GM10847 (cell line): ENCODE measurements at regions not wholly inside any gene's neighbourhood (a gene's known extent, or its start where the extent isn't known, plus 50 kb on each side); places are given as distances from the start of the nearest gene placed in this dataset.

Experiments
- POLR2A ChIP-seq: IDR thresholded peaks from 2 replicates; pipeline ENCODE4 v1.6.1; 2011; ENCODE audit not compliant: insufficient read length; ENCODE audit errors: extremely low read depth

DNA sequence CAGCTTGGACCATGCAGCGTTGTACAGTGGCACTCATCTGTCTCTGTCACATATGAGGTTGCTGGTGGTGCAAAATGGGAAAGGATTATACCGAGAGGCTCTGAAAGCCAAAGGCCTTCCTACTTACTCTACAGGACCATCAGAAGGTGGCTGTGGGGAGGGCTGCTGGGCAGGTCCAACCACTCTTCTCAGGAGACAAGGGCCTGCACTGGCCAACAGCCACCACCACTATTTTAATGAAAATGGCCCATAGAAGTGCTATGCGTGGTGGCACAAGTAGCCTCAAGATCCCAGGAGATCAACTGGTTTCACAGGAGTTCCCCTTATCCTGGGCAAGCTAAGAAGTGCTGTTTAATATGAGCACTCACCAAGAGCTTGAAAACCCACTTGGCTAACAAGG lies 52.3 kb downstream of the MRPL57 start:
- no peak for TF ChIP-seq POLR2A

DNA sequence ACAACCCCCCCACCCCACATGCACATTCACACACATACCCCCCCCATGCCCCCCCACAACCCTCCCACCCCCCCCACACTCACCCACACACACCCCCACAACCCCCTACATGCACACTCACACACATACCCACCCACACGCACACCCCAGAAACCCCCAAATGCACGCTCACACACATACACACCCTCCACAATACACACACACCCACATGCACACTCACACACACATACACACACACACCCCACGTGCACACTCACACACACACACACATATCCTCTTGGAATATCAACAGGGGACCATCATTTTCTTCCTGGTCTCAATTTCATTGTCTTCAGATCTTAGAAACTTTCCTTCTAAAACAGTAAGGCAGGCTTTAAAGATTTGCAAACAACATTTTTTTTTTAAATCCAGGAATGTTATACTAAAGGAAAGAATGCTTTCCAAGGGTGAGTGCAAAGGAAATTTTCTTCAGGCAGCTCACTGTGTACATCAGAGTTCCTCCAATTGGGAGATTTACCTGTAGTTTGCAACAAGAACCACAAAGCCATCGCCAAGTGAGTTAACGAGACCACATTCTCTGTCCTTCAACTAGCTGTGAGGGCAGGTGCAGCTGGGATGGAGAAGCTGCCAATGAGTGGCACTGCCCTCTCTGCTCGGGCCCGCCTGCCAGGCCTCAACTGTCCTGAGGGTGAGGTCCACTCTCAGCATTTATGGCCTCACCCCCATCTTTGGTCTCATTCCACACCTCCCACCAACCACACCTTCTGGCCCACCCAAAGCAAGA lies 53.0 kb downstream of the MRPL57 start:
- no peak for TF ChIP-seq POLR2A

DNA sequence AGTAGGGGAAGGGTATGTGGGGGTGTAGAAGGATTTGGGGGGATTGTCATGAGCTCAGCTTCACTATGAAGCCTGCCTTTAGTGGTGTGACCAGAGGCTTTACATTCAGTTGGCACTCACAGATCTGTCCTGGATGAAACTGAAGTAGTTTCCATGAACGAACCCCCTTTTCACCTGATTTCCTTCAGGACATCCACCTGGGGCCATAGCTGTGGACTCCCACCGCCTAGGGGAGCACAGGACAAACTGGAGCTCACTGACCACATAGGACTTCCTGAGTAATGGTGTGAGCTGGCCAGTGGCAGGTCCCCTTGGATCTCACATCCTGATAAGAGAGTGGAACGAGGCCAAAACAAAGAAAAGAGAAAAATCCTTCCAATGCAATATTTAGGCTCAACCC lies 54.1 kb downstream of the MRPL57 start:
- no peak for TF ChIP-seq POLR2A

DNA sequence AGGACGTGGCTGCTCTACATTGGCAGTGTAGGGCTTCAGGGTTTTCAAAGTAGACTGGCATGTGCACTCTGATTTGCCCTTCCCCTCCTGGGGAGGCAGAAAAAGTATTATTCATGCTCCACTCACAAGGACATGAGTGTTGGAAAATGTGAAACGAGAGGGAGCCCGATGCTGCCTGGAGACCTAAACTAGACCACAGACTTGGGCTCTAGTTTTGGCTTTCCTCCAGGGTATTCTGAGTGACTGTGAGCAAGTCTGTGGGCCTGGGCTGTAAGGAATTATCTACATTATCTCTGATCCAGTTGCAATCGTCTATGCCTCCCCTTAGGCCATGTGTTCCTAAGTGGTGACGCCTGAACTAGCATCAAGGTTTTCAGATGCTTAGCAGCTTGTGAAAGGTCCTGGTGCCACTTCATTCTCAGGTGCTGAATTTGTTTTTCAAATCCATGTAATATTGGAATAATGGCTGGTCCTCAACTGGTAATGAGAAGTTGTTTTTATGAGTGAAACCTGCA lies 55.0 kb downstream of the MRPL57 start:
- no peak for TF ChIP-seq POLR2A

DNA sequence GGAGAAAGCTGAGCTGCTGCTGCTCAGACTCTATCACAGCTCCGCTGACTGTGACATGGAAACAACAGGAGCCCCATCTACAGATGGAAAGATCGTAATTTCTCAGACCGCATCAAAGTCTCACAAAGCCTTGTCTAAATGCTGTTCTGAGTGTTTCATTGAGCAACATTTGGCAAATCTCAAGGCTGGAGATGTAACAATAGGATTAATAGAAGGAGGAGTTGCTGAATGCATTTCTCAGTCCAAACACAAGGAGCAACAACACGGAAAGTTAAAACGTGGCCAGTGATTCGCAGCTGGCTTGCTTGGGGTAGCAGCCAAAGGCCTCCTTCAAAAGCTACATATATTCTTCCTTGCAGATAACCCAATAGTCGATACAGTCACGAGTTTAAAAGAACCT lies 55.7 kb downstream of the MRPL57 start:
- TF ChIP-seq POLR2A: no peak

DNA sequence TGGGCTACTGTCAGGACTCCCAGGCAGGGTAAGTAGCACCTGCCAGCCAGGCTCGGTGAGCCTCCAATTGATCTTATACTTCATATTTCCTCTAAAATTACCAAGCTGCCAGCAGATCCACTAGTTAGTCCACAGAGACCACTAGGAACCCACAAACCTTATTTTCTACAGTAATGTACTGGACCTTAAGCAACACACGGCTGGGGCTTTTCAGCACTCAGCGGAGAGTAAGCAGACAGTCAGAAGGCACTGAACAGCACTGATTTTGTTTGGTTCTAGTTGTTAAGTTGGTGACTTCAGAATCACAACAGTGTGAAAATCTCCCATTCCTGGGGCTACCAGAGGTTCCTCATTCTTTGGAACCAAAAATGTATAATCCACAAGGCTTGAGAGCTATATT lies 56.1 kb downstream of the MRPL57 start:
- no peak for TF ChIP-seq POLR2A

DNA sequence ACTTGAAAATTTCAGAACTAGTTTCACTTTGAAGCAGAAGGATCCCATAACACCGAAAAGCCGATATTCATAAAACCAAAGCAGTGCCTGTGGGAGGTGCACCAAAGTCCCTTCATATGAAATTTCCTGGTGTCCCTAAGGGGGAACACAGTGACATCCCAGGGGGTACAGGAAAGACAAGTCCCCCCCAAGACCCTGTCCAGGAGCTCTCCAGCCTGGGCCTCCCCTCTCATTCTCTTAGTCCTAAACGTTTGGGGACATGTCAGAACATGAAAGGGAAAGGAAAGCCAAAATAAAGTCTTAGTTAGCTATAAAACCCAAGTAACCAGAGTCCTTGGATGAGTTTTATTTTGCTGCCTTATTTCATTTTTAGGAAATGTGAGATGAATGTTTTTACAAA lies 56.6 kb downstream of the MRPL57 start:
- no peak for TF ChIP-seq POLR2A

DNA sequence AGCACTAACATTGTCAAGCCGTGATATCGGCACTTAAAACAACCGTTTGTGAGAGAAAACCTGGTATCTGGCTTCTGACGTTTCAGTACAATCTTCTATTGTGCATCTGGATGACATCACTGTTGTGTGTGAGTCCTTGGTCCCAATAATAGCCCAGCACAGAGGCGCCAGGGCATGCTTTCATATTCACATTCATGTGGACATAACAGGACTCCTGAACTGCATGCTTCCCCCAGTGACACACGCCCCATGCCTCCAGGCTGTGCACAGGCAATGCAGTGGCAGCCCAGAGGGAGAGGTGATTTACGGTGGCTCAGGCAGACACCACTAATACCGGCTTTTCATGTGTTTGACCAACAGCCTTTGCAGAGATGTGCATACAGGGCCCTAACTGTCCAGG lies 58.1 kb downstream of the MRPL57 start:
- TF ChIP-seq POLR2A: no peak

DNA sequence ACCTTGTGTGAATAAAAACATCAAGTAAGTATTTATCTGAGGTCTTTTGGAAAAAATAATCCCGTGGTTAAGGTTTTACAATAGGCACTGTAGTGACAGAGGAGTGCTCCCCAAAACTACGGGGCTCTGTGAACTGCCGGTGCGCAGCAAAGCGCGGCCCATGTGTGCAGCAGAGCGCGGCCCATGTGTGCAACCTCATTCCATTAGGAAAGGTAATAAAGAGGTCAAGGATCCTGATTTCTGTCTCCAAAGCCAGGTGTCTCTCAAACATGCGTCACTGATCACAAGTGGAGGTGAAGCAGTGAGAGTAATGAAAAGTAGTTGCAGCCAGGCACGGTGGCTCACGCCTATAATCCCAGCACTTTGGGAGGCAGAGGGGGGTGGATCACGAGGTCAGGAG lies 58.7 kb downstream of the MRPL57 start:
- no peak for TF ChIP-seq POLR2A

DNA sequence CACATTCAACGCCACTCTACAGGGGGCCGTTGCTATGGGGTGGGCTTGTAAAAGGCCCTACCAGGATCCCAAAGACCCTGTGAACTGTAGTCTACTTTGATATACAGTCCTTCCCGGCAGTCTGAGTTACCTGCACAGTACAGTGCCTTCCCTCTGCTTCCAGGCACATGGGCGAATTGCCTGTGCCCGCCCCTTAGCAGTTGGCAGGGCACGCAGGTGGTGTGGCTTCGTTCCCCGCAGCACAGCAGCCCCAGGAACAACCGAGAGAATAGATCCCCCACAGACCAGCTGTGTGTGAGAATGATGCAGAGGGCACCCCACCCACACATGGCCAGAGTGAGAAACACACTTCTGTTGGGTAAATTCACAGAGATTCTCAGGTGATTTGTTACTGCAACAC lies 60.6 kb downstream of the MRPL57 start:
- TF ChIP-seq POLR2A: no peak

DNA sequence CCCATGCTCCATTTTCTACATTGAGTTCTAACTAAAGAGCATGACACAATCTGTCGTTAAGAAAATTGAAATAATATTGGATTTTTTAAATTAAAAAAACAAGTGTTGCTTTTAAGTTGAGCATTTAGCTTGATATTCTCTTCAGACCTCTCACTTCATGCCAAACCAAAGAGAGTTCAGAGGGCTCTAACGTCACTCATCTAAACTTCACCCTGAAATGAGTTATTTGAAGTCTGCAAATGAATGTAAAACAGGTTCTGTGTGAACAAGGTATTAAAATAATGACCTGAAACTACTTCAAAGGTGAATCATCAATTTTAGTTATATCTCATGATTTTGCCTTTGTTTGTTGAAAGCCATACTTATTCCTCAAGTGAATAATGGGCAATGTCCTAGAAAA lies 61.8 kb downstream of the MRPL57 start:
- no peak for TF ChIP-seq POLR2A

DNA sequence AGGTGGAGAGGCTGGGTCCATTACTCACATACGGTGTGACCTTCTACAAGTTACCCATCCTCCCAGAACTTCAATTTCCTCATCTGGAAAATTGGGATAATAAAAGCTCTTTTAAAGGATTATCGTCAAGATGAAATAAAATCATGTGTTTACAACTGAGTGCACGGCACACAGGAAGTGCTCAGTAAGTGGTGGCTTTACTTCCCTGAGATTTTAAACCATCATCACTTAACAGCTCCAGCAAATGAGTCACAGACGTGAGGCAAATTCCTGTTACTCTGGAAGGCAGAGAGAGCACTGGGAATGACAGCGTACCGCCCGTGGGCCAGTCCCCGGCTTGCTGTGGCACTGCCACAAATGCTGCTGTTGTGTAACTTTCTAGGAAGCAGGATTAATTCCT lies 64.1 kb downstream of the MRPL57 start:
- TF ChIP-seq POLR2A: no peak

DNA sequence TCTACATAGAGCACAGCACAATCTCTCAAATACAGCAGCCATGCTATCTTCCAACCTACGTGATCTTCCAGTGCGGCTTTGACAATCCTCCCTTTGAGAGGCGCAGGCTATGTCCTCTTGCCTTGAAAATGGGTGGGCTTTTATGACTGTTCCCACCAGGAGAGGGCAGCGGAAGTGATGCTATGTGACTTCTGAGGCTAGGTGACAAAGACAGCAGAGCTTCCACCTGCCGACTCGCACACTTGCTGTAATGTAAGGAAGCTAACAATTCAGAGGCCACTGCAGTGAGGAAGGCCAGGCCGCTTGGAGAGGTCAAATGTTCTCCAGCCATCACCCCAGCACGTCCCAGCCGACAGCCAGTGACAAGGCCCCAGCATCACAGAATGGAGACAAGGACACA lies 65.8 kb downstream of the MRPL57 start:
- no peak for TF ChIP-seq POLR2A

DNA sequence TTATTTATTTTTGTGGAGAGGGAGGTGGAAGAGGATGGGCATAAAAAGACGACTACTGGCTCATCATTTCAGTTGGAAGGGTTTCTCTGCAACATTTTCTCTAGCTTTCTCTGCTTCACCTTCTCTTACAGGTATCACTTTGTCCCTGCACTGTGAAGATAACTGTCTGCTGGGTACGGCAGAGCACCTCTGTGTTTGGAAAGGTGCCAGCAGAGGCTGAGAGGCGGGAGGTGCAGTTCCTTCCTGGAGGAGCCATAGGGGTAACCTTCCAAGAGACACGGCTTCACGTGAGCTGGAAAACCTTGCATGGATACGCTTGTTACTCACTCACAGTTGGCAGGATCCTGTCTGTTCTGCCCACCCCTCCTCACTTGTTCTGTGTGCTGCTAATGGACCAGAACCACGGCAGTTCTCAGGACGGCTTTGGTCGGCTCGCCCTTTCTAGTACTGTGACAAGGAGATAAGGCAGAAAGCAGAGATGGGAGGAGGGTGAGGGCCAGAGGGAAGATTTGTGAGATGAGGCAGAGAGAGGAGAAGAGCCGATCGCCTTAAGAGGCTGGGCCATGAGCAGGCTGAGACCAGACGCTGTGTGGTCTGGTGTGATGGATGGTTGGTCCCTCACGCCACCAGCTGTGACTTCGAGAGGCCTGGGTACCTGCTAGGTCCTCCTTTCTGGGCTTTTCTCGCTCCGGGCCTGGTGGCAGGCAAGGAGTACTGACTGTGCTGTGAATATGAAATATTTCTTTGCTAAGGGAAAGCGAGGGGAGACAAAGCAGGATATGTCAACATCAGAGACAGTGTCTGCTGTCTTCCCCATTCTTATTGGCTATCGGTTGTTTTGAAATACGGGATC lies 66.8 kb downstream of the MRPL57 start:
- TF ChIP-seq POLR2A: no peak

DNA sequence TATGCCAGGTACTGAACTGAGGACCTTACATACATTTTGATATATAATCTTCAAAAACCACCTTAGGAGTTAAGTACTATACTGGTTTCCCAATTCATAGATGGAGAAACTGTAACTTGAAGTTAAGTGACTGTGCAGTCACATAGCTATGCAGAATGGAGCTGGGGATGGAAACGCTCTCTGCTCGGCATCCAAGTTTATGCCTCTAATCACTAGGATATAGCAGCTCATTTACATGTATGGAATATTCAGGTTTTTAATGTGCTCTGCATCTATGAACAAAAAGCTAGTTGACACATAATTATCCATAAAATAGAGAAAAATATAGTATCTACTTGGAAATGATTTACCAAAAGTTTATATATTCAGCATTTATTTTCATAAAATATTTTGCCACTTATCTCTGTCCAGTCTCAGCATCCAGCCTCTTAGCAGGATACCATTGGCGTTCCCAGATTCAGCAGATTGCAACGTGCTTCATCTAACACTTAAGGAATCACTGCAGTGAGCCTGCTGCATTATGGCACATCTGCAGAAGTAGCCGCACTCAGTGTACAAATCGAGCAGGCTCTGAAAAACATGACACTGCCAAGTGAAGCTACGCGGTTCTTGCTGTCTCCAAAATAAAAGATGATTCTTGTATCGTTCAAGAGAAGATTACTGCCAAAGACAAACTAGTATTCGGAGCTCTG lies 70.4 kb downstream of the MRPL57 start:
- no peak for TF ChIP-seq POLR2A

DNA sequence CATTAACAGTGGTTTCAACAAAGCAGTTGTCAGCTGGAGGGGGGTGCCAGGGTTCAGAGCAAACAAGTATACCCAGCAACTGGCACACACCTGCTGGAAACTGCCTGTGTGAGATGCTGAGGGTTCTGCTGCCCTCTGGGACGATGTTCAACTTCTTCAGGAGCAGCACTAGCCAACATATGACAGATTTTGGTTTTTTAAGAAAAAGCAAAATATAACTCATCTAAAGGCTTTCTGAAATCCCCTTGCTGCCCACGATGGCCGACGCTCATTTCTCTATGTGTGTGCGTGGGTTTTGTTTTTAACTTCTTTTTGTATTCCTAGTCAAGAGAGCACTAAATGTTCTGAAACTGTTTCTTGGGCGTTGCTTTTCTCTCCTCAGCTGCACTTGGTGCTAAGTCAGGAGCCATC lies 79.9 kb downstream of the MRPL57 start:
- no peak for TF ChIP-seq POLR2A
